ENCODE measurements at regions not wholly inside any gene's neighbourhood (a gene's known extent, or its start where the extent isn't known, plus 50 kb on each side); places are given as distances from the start of the nearest gene placed in this dataset.

GRCh38 chr7:25304691-25305090 is 76.4 kb upstream of the NPVF start:
- CTCF ChIA-PET = no interaction called here
- no peak for ATAC-seq
- POLR2A ChIA-PET = interaction anchor here (1.4 kb wide), 1 partner anchor 15 kb away, joined by 4 read pairs; no protein-coding TSS in a partner anchor

GRCh38 chr7:25305831-25306230 is 77.5 kb upstream of the NPVF start:
- Mint-ChIP-seq H3K27ac (no peak overlapping the region), H3K27me3 (ENCODE audit: low read depth) (peaks cover 7% of the 10 kb centered on the region), H3K36me3 (ENCODE audit: low read depth) (no peaks in the 10 kb centered on the region), H3K4me1 (ENCODE audit: low read depth) (no peaks in the 10 kb centered on the region), H3K4me3 (no peak overlapping the region), H3K9me3 (ENCODE audit: insufficient read depth) (no peaks in the 10 kb centered on the region)
- ATAC-seq (no peak), DNase-seq (no peak)
- ChIA-PET POLR2A (interaction anchor here (1.4 kb wide), 1 partner anchor 14 kb away, joined by 4 read pairs; no protein-coding TSS in a partner anchor), CTCF (no interaction called here)

More at GRCh38 chr7:25304691-25305090, 76.4 kb upstream of the NPVF start:
- H3K4me1 Mint-ChIP-seq (ENCODE audit: low read depth) = no peaks in the 10 kb centered on the region
- DNase-seq = no peak
- H3K4me3 Mint-ChIP-seq = no peak overlapping the region
- H3K27ac Mint-ChIP-seq = no peak overlapping the region
- H3K27me3 Mint-ChIP-seq (ENCODE audit: low read depth) = peaks cover 7% of the 10 kb centered on the region
- H3K9me3 Mint-ChIP-seq (ENCODE audit: insufficient read depth) = no peaks in the 10 kb centered on the region
- no peaks in the 10 kb centered on the region for H3K36me3 Mint-ChIP-seq (ENCODE audit: low read depth)

- no peaks in the 10 kb centered on the region for H3K9me3 Mint-ChIP-seq (ENCODE audit: insufficient read depth)
- no peak for ATAC-seq
- no peak overlapping the region for H3K4me3 Mint-ChIP-seq
- no peaks in the 10 kb centered on the region for H3K36me3 Mint-ChIP-seq (ENCODE audit: low read depth)
- no peak for DNase-seq
- H3K27ac Mint-ChIP-seq = no peak overlapping the region
- CTCF ChIA-PET = no interaction called here
- H3K4me1 Mint-ChIP-seq (ENCODE audit: low read depth) = no peaks in the 10 kb centered on the region
- peaks cover 7% of the 10 kb centered on the region for H3K27me3 Mint-ChIP-seq (ENCODE audit: low read depth)
- POLR2A ChIA-PET = no interaction called here
Observed at GRCh38 chr7:25307624-25308023, 79.3 kb upstream of the NPVF start.

GRCh38 chr7:25308246-25308645 is 80.0 kb upstream of the NPVF start:
- Mint-ChIP-seq H3K27me3 (ENCODE audit: low read depth) (peaks cover 7% of the 10 kb centered on the region), H3K36me3 (ENCODE audit: low read depth) (no peaks in the 10 kb centered on the region), H3K27ac (no peak overlapping the region)

GRCh38 chr7:25308906-25309705 is 80.8 kb upstream of the NPVF start:
- Mint-ChIP-seq H3K4me3 (no peak overlapping the region), H3K4me1 (ENCODE audit: low read depth) (no peaks in the 10 kb centered on the region), H3K9me3 (ENCODE audit: insufficient read depth) (no peaks in the 10 kb centered on the region), H3K27me3 (ENCODE audit: low read depth) (peaks cover 7% of the 10 kb centered on the region), H3K27ac (no peak overlapping the region), H3K36me3 (ENCODE audit: low read depth) (no peaks in the 10 kb centered on the region)
- ATAC-seq = no peak
- POLR2A ChIA-PET = no interaction called here
- no peak for DNase-seq
- CTCF ChIA-PET = no interaction called here

More at GRCh38 chr7:25308246-25308645, 80.0 kb upstream of the NPVF start:
- Mint-ChIP-seq H3K4me3 (no peak overlapping the region), H3K4me1 (ENCODE audit: low read depth) (no peaks in the 10 kb centered on the region), H3K9me3 (ENCODE audit: insufficient read depth) (no peaks in the 10 kb centered on the region)
- DNase-seq = no peak
- POLR2A ChIA-PET = no interaction called here
- CTCF ChIA-PET = no interaction called here
- no peak for ATAC-seq

- H3K4me1 Mint-ChIP-seq (ENCODE audit: low read depth) = no peaks in the 10 kb centered on the region
- no peaks in the 10 kb centered on the region for H3K36me3 Mint-ChIP-seq (ENCODE audit: low read depth)
- ATAC-seq = no peak
- no peak overlapping the region for H3K27ac Mint-ChIP-seq
- DNase-seq = no peak
- ChIA-PET CTCF (no interaction called here), POLR2A (no interaction called here)
- H3K9me3 Mint-ChIP-seq (ENCODE audit: insufficient read depth) = no peaks in the 10 kb centered on the region
- H3K27me3 Mint-ChIP-seq (ENCODE audit: low read depth) = peaks cover 2% of the 10 kb centered on the region
- no peak overlapping the region for H3K4me3 Mint-ChIP-seq
Observed at GRCh38 chr7:25310896-25311295, 82.6 kb upstream of the NPVF start.

- CTCF ChIA-PET = no interaction called here
- H3K4me3 Mint-ChIP-seq = no peak overlapping the region
- no peaks in the 10 kb centered on the region for H3K9me3 Mint-ChIP-seq (ENCODE audit: insufficient read depth)
- POLR2A ChIA-PET = no interaction called here
- ATAC-seq (no peak), DNase-seq (no peak)
- H3K4me1 Mint-ChIP-seq (ENCODE audit: low read depth) = no peaks in the 10 kb centered on the region
- no peaks in the 10 kb centered on the region for H3K36me3 Mint-ChIP-seq (ENCODE audit: low read depth)
- H3K27ac Mint-ChIP-seq = no peak overlapping the region
- no peaks in the 10 kb centered on the region for H3K27me3 Mint-ChIP-seq (ENCODE audit: low read depth)
Observed at GRCh38 chr7:25311346-25311745, 83.1 kb upstream of the NPVF start.

- ChIA-PET CTCF (no interaction called here), POLR2A (no interaction called here)
- Mint-ChIP-seq H3K9me3 (ENCODE audit: insufficient read depth) (no peaks in the 10 kb centered on the region), H3K36me3 (ENCODE audit: low read depth) (no peaks in the 10 kb centered on the region), H3K4me1 (ENCODE audit: low read depth) (no peaks in the 10 kb centered on the region), H3K27ac (no peak overlapping the region), H3K27me3 (ENCODE audit: low read depth) (no peaks in the 10 kb centered on the region), H3K4me3 (no peak overlapping the region)
- ATAC-seq (no peak), DNase-seq (no peak)
Observed at GRCh38 chr7:25312968-25313367, 84.7 kb upstream of the NPVF start.

- no peaks in the 10 kb centered on the region for H3K36me3 Mint-ChIP-seq (ENCODE audit: low read depth)
- H3K4me1 Mint-ChIP-seq (ENCODE audit: low read depth) = no peaks in the 10 kb centered on the region
- no peak for ATAC-seq
- no peaks in the 10 kb centered on the region for H3K27me3 Mint-ChIP-seq (ENCODE audit: low read depth)
- CTCF ChIA-PET = no interaction called here
- POLR2A ChIA-PET = no interaction called here
- no peak overlapping the region for H3K27ac Mint-ChIP-seq
- no peaks in the 10 kb centered on the region for H3K9me3 Mint-ChIP-seq (ENCODE audit: insufficient read depth)
- no peak overlapping the region for H3K4me3 Mint-ChIP-seq
- DNase-seq = no peak
Observed at GRCh38 chr7:25313526-25313925, 85.2 kb upstream of the NPVF start.

GRCh38 chr7:25314094-25314730 is 85.9 kb upstream of the NPVF start:
- no peaks in the 10 kb centered on the region for H3K36me3 Mint-ChIP-seq (ENCODE audit: low read depth)
- no peak for DNase-seq
- CTCF ChIA-PET = interaction anchor here (1.7 kb wide), 1 partner anchor 251 kb away, joined by 3 read pairs; no protein-coding TSS in a partner anchor
- H3K4me3 Mint-ChIP-seq = no peak overlapping the region
- H3K9me3 Mint-ChIP-seq (ENCODE audit: insufficient read depth) = no peaks in the 10 kb centered on the region
- no peaks in the 10 kb centered on the region for H3K4me1 Mint-ChIP-seq (ENCODE audit: low read depth)
- H3K27ac Mint-ChIP-seq = no peak overlapping the region
- H3K27me3 Mint-ChIP-seq (ENCODE audit: low read depth) = no peaks in the 10 kb centered on the region
- POLR2A ChIA-PET = no interaction called here
- ATAC-seq = no peak

GRCh38 chr7:25314731-25315267 is 86.5 kb upstream of the NPVF start:
- H3K27me3 Mint-ChIP-seq (ENCODE audit: low read depth) = no peaks in the 10 kb centered on the region
- CTCF ChIA-PET = interaction anchor here (1.7 kb wide), 1 partner anchor 251 kb away, joined by 3 read pairs; no protein-coding TSS in a partner anchor
- DNase-seq = no peak

GRCh38 chr7:25316366-25316765 is 88.1 kb upstream of the NPVF start:
- Mint-ChIP-seq H3K9me3 (ENCODE audit: insufficient read depth) (no peaks in the 10 kb centered on the region), H3K36me3 (ENCODE audit: low read depth) (no peaks in the 10 kb centered on the region), H3K27ac (no peak overlapping the region), H3K4me1 (ENCODE audit: low read depth) (peaks cover 5% of the 10 kb centered on the region), H3K4me3 (no peak overlapping the region), H3K27me3 (ENCODE audit: low read depth) (no peaks in the 10 kb centered on the region)
- ChIA-PET CTCF (no interaction called here), POLR2A (no interaction called here)
- no peak for ATAC-seq
- DNase-seq = no peak

More at GRCh38 chr7:25314731-25315267, 86.5 kb upstream of the NPVF start:
- Mint-ChIP-seq H3K36me3 (ENCODE audit: low read depth) (no peaks in the 10 kb centered on the region), H3K27ac (no peak overlapping the region), H3K4me3 (no peak overlapping the region), H3K4me1 (ENCODE audit: low read depth) (peaks cover 3% of the 10 kb centered on the region), H3K9me3 (ENCODE audit: insufficient read depth) (no peaks in the 10 kb centered on the region)
- no peak for ATAC-seq
- POLR2A ChIA-PET = no interaction called here
